ENCODE measurements at regions not wholly inside any gene's neighbourhood (a gene's known extent, or its start where the extent isn't known, plus 50 kb on each side); places are given as distances from the start of the nearest gene placed in this dataset.

GRCh38 chr9:7245976-7246580, 488.3 kb downstream of the KDM4C start:
- H3K27ac ChIP-seq (replicated peaks), result no peak overlapping the region
- peaks cover under 1% of the 10 kb centered on the region for H3K9me3 ChIP-seq (replicated peaks)
- no peak for DNase-seq
- H3K27me3 ChIP-seq (ENCODE audit: low read depth), result no peaks in the 10 kb centered on the region
- H3K4me1 ChIP-seq, result no peaks in the 10 kb centered on the region
- no peaks in the 10 kb centered on the region for H3K36me3 ChIP-seq
- intact Hi-C loops (cut with micrococcal nuclease), result no loop called here
- TF ChIP-seq, protein P1, sequence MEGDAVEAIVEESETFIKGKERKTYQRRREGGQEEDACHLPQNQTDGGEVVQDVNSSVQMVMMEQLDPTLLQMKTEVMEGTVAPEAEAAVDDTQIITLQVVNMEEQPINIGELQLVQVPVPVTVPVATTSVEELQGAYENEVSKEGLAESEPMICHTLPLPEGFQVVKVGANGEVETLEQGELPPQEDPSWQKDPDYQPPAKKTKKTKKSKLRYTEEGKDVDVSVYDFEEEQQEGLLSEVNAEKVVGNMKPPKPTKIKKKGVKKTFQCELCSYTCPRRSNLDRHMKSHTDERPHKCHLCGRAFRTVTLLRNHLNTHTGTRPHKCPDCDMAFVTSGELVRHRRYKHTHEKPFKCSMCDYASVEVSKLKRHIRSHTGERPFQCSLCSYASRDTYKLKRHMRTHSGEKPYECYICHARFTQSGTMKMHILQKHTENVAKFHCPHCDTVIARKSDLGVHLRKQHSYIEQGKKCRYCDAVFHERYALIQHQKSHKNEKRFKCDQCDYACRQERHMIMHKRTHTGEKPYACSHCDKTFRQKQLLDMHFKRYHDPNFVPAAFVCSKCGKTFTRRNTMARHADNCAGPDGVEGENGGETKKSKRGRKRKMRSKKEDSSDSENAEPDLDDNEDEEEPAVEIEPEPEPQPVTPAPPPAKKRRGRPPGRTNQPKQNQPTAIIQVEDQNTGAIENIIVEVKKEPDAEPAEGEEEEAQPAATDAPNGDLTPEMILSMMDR (IDR thresholded peaks at IDR 0.05; ENCODE audit: borderline replicate concordance), result no peak
- no peak overlapping the region for H3K4me3 ChIP-seq

DNA sequence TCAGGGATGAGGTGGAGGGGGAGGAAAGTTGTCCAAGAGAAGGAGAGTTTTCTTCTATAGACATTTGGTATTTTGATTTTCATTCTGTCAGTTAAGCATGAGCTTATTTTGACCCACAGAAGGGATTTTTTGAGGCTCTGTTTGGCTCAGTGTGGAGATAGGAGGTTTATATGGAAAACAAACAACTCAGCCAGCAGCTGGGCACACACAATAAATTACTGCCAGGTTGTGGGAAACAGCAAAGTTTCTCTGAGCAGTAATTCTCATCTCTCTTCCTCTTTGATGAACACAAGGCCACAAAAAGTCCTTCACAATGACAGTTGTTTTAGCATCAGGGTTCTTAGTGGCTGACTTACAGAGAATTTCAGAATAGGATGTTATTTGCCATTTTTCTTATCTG, 486.1 kb downstream of the KDM4C start:
- Histone ChIP-seq H3K4me3 (no peak overlapping the region), H3K9me3 (replicated peaks) (peaks cover 12% of the 10 kb centered on the region), H3K27ac (replicated peaks) (no peak overlapping the region), H3K4me1 (no peaks in the 10 kb centered on the region), H3K36me3 (no peaks in the 10 kb centered on the region), H3K27me3 (ENCODE audit: low read depth) (no peaks in the 10 kb centered on the region)
- DNase-seq, result no peak
- intact Hi-C loops (cut with micrococcal nuclease), result no loop called here
- TF ChIP-seq, protein P1 (IDR thresholded peaks at IDR 0.05; ENCODE audit: borderline replicate concordance), result no peak

GRCh38 chr9:7242126-7242525, 484.4 kb downstream of the KDM4C start:
- no peak overlapping the region for H3K27ac ChIP-seq (replicated peaks)
- no peak for DNase-seq
- H3K9me3 ChIP-seq (replicated peaks), result peaks cover 12% of the 10 kb centered on the region
- TF ChIP-seq, protein P1 (IDR thresholded peaks at IDR 0.05; ENCODE audit: borderline replicate concordance), result no peak
- H3K36me3 ChIP-seq, result no peaks in the 10 kb centered on the region
- intact Hi-C loops (cut with micrococcal nuclease), result no loop called here
- H3K4me1 ChIP-seq, result no peaks in the 10 kb centered on the region
- H3K4me3 ChIP-seq, result no peak overlapping the region
- no peaks in the 10 kb centered on the region for H3K27me3 ChIP-seq (ENCODE audit: low read depth)

GRCh38 chr9:7241694-7242093, 483.9 kb downstream of the KDM4C start:
- no peaks in the 10 kb centered on the region for H3K27me3 ChIP-seq (ENCODE audit: low read depth)
- intact Hi-C loops (cut with micrococcal nuclease), result no loop called here
- TF ChIP-seq, protein P1 (IDR thresholded peaks at IDR 0.05; ENCODE audit: borderline replicate concordance), result no peak
- no peaks in the 10 kb centered on the region for H3K36me3 ChIP-seq
- no peak overlapping the region for H3K27ac ChIP-seq (replicated peaks)
- H3K4me1 ChIP-seq, result no peaks in the 10 kb centered on the region
- H3K9me3 ChIP-seq (replicated peaks), result peaks cover 12% of the 10 kb centered on the region
- no peak for DNase-seq
- H3K4me3 ChIP-seq, result no peak overlapping the region

GRCh38 chr9:7240569-7241311, 483.0 kb downstream of the KDM4C start:
- intact Hi-C loops (cut with micrococcal nuclease), result no loop called here

More at GRCh38 chr9:7240569-7241311, 483.0 kb downstream of the KDM4C start:
- H3K9me3 ChIP-seq (replicated peaks), result peaks cover 12% of the 10 kb centered on the region
- no peak overlapping the region for H3K27ac ChIP-seq (replicated peaks)
- no peaks in the 10 kb centered on the region for H3K27me3 ChIP-seq (ENCODE audit: low read depth)
- H3K4me1 ChIP-seq, result no peaks in the 10 kb centered on the region
- no peaks in the 10 kb centered on the region for H3K36me3 ChIP-seq
- TF ChIP-seq, protein P1 (IDR thresholded peaks at IDR 0.05; ENCODE audit: borderline replicate concordance), result no peak
- no peak overlapping the region for H3K4me3 ChIP-seq
- no peak for DNase-seq

All from left ventricle myocardium inferior (tissue), 1 donor.